Retinal pigment epithelial cell (primary cell): ENCODE measurements at regions not wholly inside any gene's neighbourhood (a gene's known extent, or its start where the extent isn't known, plus 50 kb on each side); places are given as distances from the start of the nearest gene placed in this dataset.

Experiments
- DNase-seq: peaks from one replicate; pipeline ENCODE4 v3.0.0-alpha.2; 2010; ENCODE audit warnings: low read depth
- H3K4me3 ChIP-seq: 2 replicates; pipeline ENCODE4 v1.5.1; 2011; ENCODE audit warnings: mild to moderate bottlenecking, low read length, control low read depth, moderate library complexity
- CTCF ChIP-seq: conservative IDR thresholded peaks from 2 replicates; pipeline ENCODE4 v1.5.1; 2011; ENCODE audit warnings: low read depth, low read length, control low read depth, inconsistent platforms

GRCh38 chr18:78518805-78519204, 460.8 kb upstream of the SALL3 start:
- no peak for DNase-seq

GRCh38 chr18:78519394-78520062, 460.1 kb upstream of the SALL3 start:
- no peak overlapping the region for H3K4me3 ChIP-seq
- DNase-seq, result no peak
- TF ChIP-seq CTCF, result no peak

More at GRCh38 chr18:78518805-78519204, 460.8 kb upstream of the SALL3 start:
- no peak for TF ChIP-seq CTCF
- no peak overlapping the region for H3K4me3 ChIP-seq

DNA sequence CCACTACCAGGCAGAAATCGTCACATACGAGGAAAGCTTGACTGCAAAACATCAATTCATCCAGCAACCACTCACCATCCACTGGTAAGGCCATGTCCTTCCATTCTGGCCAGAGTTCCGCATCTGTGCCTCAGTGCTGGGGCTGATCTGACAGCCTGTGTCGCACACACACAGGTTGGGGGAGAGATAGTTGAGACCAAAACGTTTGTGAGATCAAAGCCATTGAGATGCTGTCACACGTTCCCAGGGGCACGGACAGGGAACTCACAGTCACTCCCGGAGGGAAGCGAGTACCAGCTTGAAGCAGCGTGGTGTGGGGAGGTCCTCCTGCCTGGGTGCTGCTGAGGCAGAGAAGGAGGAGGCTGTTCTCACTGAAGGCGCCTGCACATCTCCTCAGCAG, 458.5 kb upstream of the SALL3 start:
- no peak for DNase-seq
- TF ChIP-seq CTCF, result no peak
- no peak overlapping the region for H3K4me3 ChIP-seq

GRCh38 chr18:78521744-78522143, 457.9 kb upstream of the SALL3 start:
- DNase-seq, result no peak
- H3K4me3 ChIP-seq, result no peak overlapping the region
- no peak for TF ChIP-seq CTCF

GRCh38 chr18:78522507-78522906, 457.1 kb upstream of the SALL3 start:
- TF ChIP-seq CTCF, result no peak
- DNase-seq, result no peak
- no peak overlapping the region for H3K4me3 ChIP-seq

GRCh38 chr18:78523850-78524249, 455.8 kb upstream of the SALL3 start:
- DNase-seq, result no peak
- H3K4me3 ChIP-seq, result no peak overlapping the region
- no peak for TF ChIP-seq CTCF

- no peak for DNase-seq
- no peak for TF ChIP-seq CTCF
- no peak overlapping the region for H3K4me3 ChIP-seq
These were observed 454.1 kb upstream of the SALL3 start for GRCh38 chr18:78525366-78526111.
